ENCODE measurements at regions not wholly inside any gene's neighbourhood (a gene's known extent, or its start where the extent isn't known, plus 50 kb on each side); places are given as distances from the start of the nearest gene placed in this dataset.

- no peak for TF ChIP-seq POLR2A (IDR thresholded peaks at IDR 0.05; ENCODE audit: low read length)
- TF ChIP-seq GATA1 (IDR thresholded peaks at IDR 0.05; ENCODE audit: low read depth, low read length) = no peak
These were observed 817.8 kb upstream of the CNTNAP5 start for GRCh38 chr2:123207245-123207644.
